ENCODE measurements at regions not wholly inside any gene's neighbourhood (a gene's known extent, or its start where the extent isn't known, plus 50 kb on each side); places are given as distances from the start of the nearest gene placed in this dataset.

- DNase-seq (ENCODE audit: low spot score): no peak
Measured at GRCh38 chr1:4269330-4269729, 369.3 kb upstream of the C1orf174 start.

GRCh38 chr1:4269952-4270570 lies 370.0 kb upstream of the C1orf174 start:
- no peak for DNase-seq (ENCODE audit: low spot score)

GRCh38 chr1:4270651-4271337 lies 370.7 kb upstream of the C1orf174 start:
- no peak for DNase-seq (ENCODE audit: low spot score)

GRCh38 chr1:4271338-4271998 lies 371.4 kb upstream of the C1orf174 start:
- no peak for DNase-seq (ENCODE audit: low spot score)

- DNase-seq (ENCODE audit: low spot score): no peak
Measured at GRCh38 chr1:4272568-4272967, 372.5 kb upstream of the C1orf174 start.

- DNase-seq (ENCODE audit: low spot score): no peak
Measured at GRCh38 chr1:4273243-4273642, 373.2 kb upstream of the C1orf174 start.

GRCh38 chr1:4273747-4274146 lies 373.7 kb upstream of the C1orf174 start:
- no peak for DNase-seq (ENCODE audit: low spot score)

GRCh38 chr1:4275083-4275482 lies 375.0 kb upstream of the C1orf174 start:
- DNase-seq (ENCODE audit: low spot score): no peak

- DNase-seq (ENCODE audit: low spot score): no peak
Measured at GRCh38 chr1:4276238-4276637, 376.2 kb upstream of the C1orf174 start.

- no peak for DNase-seq (ENCODE audit: low spot score)
Measured at GRCh38 chr1:4277598-4277997, 376.8 kb upstream of the AJAP1 start.

GRCh38 chr1:4284976-4285375 lies 369.4 kb upstream of the AJAP1 start:
- DNase-seq (ENCODE audit: low spot score): no peak

GRCh38 chr1:4292861-4293260 lies 361.5 kb upstream of the AJAP1 start:
- DNase-seq (ENCODE audit: low spot score): no peak

- DNase-seq (ENCODE audit: low spot score): no peak
Measured at GRCh38 chr1:4298361-4299083, 355.9 kb upstream of the AJAP1 start.

GRCh38 chr1:4301007-4301406 lies 353.4 kb upstream of the AJAP1 start:
- DNase-seq (ENCODE audit: low spot score): no peak

- DNase-seq (ENCODE audit: low spot score): peak; percentile 74
Measured at GRCh38 chr1:4303303-4303702, 351.1 kb upstream of the AJAP1 start.

- DNase-seq (ENCODE audit: low spot score): peak; percentile 49
Measured at GRCh38 chr1:4305526-4306301, 348.7 kb upstream of the AJAP1 start.

- peak; percentile 39 for DNase-seq (ENCODE audit: low spot score)
Measured at GRCh38 chr1:4306559-4307467, 347.6 kb upstream of the AJAP1 start.

- DNase-seq (ENCODE audit: low spot score): peak; percentile 64
Measured at GRCh38 chr1:4307468-4307845, 347.0 kb upstream of the AJAP1 start.

GRCh38 chr1:4307911-4308545 lies 346.4 kb upstream of the AJAP1 start:
- peak; percentile 68 for DNase-seq (ENCODE audit: low spot score)

- peak; percentile 45 for DNase-seq (ENCODE audit: low spot score)
Measured at GRCh38 chr1:4308806-4309205, 345.6 kb upstream of the AJAP1 start.

Measured in mesenteric fat pad (tissue), 1 donor.